Erythroblast (primary cell): ENCODE measurements at regions not wholly inside any gene's neighbourhood (a gene's known extent, or its start where the extent isn't known, plus 50 kb on each side); places are given as distances from the start of the nearest gene placed in this dataset.
"Not testable (repeated sequence)": the region's sequence is repeated elsewhere in the genome, so short reads cannot be mapped to it uniquely, and the experiment has no call there.

ENCODE experiments used
- DNase-seq, 2 experiments: peaks; one replicate each; lab custom pipeline; 2025; lab: John Stamatoyannopoulos, UW
- GATA1 ChIP-seq: IDR thresholded peaks from 2 replicates; pipeline ENCODE4 v1.6.1; 2011; ENCODE audit warnings: low read depth, mild to moderate bottlenecking, control low read depth, low read length, moderate library complexity
- POLR2A ChIP-seq: IDR thresholded peaks from 2 replicates; pipeline ENCODE4 v1.6.1; 2011; ENCODE audit warnings: mild to moderate bottlenecking, low read length

DNA sequence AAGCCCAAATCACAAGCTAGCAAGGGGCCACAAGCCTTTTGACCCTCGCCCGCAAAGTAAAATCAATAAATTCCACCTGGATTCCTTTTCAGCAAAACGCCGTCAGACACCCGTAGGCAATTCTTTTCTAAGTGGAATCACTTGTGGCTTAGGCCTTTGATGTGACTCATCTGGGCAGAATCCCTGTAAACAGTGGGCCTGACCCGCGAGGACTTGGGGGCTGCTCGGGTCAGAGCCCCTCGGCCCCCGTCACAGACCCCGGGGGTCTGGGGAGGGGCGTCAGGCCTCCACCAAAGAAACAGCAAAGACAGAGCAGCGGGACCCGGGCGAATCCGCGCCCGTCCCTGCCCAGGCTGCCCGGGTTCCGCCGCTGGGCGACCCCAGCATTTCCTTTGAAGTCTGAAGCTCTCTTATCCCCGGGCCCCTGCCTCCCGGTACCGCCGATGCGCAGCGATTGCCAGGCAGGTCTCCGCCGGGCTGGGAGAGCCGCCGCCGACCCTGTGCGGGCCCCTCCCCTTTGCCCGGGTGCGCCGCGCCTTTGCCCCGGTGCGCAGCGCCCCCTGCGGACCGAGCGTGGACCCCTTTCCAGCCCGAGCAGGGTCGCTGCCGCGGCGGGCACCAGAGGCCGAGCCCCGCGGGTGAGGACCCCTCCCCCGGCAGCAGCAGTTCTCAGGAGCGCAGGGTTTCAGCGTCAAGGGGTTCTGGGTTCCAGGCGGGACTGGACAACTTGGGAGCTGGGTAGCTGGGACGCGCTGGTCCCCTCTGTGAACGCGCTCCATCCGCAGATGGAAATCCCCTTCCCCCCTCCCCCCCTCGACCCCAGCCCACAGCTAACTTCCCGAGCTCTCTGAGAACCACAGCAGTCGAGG, 178.3 kb downstream of the UACA start:
- no peak for TF ChIP-seq GATA1
- TF ChIP-seq POLR2A = no peak
- peak; percentile 29 to 33 for DNase-seq

DNA sequence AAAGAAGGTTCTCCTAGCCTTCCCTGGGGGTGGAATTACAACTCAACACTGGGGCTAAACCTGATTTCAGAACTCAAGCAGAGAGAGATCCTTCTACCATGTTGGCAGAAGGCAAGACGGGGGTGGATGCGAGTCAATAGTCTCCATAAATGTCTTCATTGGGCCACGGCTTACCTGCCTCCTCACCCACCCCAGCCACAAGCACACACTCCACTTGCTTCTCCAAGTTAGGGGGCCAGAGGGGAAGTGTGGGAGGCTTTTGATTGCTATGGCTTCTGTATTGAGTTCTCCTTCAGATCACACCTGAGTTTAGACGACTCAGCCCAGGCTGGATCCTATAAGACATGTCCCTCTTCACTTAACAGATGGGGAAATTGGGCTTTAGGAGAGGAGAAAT, 178.9 kb downstream of the UACA start:
- no peak for TF ChIP-seq POLR2A
- TF ChIP-seq GATA1 = no peak
- no peak for DNase-seq

DNA sequence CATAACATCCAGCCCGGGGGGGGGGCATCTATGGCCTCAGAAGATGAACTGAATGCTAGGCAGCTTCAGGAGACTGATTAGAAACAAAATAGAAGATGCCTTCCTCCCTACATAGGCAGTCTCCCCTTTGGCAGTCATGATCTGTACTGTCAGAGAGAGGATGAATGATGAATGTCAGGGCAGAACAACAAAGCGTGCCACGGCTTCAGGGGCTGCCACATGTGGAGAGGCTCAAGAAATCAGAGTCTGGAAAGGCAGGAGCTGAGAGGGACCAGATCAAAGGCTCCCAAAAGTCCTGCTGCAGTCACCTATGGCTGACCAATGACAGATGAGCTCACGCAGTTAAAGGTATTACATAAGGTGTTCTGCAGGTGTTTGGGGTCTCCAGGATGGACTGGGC, 180.4 kb downstream of the UACA start:
- DNase-seq = no peak
- TF ChIP-seq GATA1 = no peak
- no peak for TF ChIP-seq POLR2A

DNA sequence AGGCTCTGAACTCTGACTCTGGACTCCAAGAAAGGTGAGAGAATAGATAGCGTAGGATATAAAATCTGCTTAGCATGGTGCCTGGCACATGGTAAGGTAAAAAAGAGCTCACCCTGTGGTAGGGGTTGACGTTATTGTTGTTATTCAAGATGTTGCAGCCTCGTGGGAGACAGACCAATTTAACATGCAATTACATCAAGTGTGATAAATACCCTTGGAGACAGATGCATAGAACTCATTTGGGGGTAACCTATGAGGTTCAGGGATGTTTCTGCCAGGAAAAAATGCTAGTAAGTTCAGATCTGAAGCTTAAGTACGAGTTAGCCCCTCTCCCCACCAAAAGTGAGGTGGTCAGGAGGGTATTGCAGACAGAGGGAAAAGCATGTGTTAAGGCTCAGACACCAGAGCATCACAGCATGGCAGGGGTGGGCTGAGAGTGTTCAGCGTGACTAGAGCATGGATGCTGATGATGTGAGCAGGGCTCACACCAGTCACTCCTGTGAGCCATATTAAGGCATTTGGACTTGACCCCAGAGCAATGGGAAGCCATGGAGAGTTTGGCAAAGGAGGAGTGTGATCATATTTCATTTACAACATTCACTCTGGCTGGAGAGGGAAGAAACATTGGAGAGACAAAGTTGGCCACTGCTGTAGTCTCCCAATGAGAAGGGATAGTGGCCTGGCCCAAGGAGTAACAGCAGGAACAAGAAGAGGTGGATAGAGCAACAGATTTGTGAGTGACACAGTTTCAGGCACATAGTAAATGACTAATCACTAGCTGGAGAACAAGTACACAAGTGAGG, 181.0 kb downstream of the UACA start:
- no peak for TF ChIP-seq GATA1
- TF ChIP-seq POLR2A = no peak
- no peak for DNase-seq

DNA sequence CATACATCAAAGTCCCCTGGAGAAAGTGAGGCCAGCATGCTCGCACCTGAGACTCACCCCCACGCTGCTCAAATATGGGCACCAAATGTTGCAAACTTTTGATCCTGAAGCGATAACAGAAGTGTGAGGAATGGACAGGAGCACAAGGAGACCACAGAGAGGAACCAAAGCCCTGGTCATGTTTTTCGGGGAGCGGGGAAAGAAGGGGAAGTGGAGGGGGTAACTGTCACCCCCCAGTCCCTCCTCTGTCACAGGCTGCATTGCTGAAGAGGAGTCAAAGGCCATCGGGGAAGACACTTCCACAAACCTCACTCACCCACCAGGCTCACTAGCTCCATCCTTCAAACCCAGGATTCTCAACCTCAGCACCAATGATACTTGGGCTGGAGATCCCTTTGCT, 182.4 kb downstream of the UACA start:
- DNase-seq = no peak

DNA sequence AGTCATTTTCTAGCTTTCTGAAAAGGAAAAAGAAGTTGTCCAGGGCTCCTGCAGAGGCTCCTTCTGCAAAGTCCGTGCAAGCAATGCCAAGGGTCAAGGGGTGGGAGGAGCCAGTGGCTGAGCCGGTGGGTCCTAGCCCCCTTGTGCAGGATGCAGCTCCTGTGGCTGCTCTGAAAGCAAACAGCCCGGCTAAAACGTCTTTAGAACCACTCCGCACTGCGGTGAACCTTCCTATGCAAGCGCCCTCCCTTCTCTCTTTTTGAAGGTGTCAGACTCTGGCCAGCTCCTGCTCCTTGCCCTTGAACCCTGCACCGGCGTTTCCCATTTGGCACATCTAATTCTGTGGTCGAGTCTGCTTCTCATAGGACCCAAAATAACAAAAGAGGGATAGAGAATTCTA, 183.1 kb downstream of the UACA start:
- DNase-seq = no peak
- TF ChIP-seq POLR2A = no peak
- TF ChIP-seq GATA1 = no peak

More for the DNA sequence above, 182.4 kb downstream of the UACA start:
- TF ChIP-seq POLR2A (no peak), GATA1 (no peak)

DNA sequence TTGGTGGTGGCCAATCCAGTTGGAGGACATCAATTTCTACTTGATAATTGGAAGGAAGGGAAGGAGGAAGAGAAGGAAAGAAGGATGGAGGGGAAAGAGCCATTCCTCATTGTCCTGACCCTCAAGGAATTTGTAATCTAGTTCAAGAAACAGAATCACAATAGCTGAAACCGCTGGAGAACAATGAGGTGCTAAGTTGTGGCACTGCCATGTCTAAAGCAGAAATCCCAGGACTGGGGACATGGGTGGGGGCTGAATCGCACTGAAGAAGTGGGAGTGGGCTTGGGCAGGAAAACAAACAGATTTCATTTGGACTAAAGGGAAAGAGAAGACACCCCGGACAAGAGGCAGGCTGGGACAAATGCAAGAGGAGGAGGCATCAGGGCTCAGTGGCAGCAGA, 183.6 kb downstream of the UACA start:
- DNase-seq = no peak

DNA sequence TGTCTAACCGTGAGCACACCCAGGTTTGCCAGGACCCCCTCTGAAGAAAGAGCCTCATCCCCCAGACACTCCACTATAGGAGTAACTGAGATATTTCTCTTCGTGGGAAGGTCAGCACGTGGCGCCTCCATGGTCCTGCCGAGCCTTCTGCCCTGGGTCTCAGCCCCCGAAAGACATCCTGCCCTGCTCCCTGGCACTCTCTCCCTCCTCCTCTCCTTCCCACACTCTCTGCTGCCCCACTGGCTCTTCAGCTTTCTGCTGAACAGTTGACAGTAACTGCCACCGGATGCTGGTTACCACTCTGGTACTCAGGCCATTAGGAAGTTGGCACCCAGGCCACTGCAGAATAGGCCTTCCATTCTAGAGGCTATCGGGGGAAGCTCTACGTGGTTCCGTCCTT, 185.2 kb downstream of the UACA start:
- TF ChIP-seq GATA1 (no peak), POLR2A (no peak)
- no peak for DNase-seq

More for the DNA sequence above, 183.6 kb downstream of the UACA start:
- TF ChIP-seq POLR2A (no peak), GATA1 (no peak)

DNA sequence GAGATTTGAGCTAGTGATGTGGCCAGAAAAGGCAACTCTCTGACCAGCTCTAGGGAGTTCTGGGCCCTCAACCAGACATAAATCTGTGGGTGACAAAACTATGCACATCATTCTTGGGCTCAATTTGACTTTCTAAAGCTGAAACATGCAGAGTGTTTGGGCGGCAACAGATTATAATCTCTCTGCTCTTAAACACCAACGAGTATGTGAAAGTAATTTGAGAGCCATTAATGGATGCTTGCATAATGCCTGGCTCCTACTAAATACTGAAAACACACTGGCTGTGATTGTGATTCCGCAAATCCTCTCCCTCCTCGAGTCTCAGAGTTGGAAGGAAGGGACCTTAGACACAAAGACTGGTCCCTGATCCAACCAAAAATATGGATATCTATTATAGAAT, 186.7 kb downstream of the UACA start:
- DNase-seq = no peak

DNA sequence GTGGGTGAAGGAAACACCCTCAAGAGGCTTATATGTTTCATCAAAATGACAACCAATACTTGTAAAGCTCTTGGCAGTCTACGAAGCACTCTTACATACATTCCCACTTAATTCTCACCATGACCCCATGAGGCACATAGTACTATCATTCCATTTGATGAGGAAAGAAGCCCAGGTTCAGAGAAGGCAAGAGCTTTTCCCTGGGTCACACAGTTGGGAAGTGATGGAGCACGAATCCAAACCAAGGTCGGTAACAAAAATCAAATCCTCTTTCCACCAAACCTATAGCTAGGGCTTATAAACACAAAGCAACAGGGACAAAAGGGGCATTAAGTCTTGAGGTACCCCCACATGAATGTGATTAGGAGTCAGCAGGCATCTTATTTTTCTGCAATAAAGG, 187.1 kb downstream of the UACA start:
- no peak for DNase-seq
- TF ChIP-seq POLR2A (no peak), GATA1 (no peak)

More for the DNA sequence above, 186.7 kb downstream of the UACA start:
- TF ChIP-seq GATA1 (no peak), POLR2A (no peak)

DNA sequence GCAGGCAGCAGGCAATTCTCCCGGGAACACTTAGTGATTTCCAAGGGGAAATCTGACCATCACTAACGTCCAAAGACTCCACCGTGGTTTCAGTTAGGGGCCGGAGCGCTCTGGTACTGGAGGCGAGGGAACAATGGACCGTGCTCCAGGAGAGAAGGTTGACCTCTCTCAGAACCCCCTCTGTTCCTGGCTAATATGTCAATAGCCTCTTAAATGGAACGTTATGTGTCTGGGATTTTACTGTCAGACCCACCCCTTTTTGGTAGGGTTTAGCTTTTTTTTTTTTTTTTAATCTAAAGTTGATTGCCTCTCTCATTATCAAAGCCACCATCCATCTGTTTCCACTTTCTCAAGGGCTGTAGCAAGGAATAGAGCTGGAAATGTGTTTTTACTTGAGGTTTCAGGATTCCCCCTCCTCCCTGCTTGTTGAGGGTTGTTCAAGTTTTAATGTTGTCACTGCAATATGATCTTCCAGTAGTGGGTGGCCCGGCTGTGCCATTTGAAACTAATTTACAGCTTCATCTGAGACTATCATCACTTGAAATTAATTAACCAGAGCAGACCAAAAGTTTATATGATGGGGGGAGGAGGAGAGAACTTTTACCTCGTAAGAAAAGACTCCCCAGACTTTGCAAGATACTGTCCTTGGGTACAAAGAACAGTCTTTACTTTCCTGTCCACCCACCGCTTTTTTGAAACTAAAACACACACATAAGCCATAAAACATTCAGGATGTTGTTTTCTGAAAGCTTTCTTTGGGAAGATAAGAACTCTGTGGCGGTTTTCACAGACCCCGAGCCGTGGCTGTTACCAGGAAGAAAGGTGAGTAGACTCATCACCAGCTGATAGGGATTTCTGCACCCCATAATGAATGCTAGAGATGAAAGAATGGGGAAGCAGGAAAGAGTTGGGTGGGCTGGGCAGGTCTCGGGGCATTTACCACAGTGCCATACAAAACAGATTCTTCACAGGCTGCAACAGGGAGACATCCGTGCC, 187.8 kb downstream of the UACA start:
- TF ChIP-seq POLR2A (no peak), GATA1 (no peak)
- DNase-seq = no peak

DNA sequence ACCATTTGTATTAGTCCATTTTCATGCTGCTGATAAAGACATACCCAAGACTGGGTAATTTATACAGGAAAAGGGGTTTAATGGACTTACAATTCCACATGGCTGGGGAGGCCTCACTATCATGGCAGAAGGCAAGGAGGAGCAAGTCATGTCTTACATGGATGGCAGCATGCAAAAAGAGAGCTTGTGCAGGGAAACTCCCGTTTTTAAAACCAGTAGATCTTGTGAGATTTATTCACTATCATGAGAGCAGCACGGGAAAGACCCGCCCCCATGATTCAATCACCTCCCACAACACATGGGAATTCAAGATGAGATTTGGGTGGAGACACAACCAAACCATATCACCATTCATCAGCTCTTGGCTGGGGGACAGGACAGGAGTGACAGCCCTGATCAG, 189.0 kb downstream of the UACA start:
- not testable (repeated sequence) for DNase-seq

DNA sequence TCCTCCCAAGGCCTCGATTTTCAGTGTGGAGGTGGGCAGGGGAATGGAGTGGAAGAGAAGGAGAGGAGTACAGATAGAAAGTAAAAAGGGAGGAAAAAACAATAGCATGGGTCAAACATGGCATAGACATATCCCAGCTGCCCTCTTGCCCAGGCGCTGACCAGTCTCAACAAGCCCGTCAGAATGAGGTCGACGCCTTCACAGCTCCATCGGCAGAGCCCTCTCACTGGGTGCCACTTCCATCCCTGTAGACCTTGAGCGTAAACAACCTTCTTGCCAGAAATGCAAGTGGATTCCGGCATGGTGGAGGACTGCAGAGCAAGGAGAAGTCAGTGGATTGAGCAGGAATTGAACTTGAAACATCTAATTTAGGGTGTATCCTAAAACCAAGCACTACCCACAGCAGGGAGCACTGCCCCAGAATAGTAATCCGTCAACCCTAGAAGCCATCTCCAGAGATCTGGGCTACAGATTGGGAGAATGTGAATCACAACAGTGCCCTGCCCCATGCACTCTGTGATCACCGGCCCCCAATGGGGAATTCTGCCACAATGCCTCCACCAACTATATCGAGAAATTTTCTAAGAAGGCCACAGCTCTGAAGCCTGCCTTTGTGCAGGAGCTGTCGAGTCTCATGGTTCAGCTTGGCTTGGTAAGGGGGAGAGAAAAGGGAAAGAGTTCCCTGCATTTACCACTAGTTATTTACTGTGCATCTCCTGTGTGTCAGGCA, 190.1 kb downstream of the UACA start:
- TF ChIP-seq GATA1 (no peak), POLR2A (no peak)
- DNase-seq = no peak

DNA sequence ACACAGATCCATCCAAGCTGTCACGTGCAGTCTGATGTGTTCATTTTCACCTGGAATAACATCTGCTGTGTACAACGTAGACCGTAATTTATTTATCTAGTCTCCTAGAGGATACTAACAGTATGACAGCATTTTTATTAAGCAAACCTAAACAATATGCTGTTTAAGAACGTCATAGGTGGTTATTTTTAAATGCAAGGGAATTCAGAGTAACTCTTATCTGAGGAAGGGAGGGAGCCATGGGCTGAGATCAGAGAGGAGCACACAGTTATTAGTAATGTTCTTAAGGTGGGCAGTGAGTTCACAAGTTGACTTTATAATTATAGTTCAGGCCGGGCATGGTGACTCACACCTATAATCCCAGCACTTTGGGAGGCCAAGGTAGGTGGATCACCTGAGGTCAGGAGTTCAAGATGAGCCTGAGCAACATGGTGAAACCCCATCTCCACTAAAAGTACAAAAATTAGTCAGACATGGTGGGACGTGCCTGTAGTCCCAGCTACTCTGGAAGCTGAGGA, 193.6 kb downstream of the UACA start:
- DNase-seq = no peak
- TF ChIP-seq GATA1 (no peak), POLR2A (no peak)
